Ishikawa (cell line): ENCODE measurements at regions not wholly inside any gene's neighbourhood (a gene's known extent, or its start where the extent isn't known, plus 50 kb on each side); places are given as distances from the start of the nearest gene placed in this dataset.

Source experiments
- CEBPB ChIP-seq: IDR thresholded peaks from 2 replicates; pipeline ENCODE4 v1.6.1; 2012
- CREB1 ChIP-seq: IDR thresholded peaks from 2 replicates; pipeline ENCODE4 v1.6.1; 2012; ENCODE audit warnings: low read depth
- EP300 ChIP-seq: IDR thresholded peaks from 2 replicates; pipeline ENCODE4 v1.6.1; 2012; ENCODE audit warnings: borderline replicate concordance
- FOXM1 ChIP-seq: IDR thresholded peaks from 2 replicates; pipeline ENCODE4 v1.6.1; 2012; ENCODE audit warnings: low read depth, borderline replicate concordance
- MAX ChIP-seq: IDR thresholded peaks from 2 replicates; pipeline ENCODE4 v1.6.1; 2012
- NFIC ChIP-seq: IDR thresholded peaks from 2 replicates; pipeline ENCODE4 v1.6.1; 2012
- RAD21 ChIP-seq: IDR thresholded peaks from 2 replicates; pipeline ENCODE4 v1.6.1; 2012; ENCODE audit warnings: low read depth
- REST ChIP-seq: IDR thresholded peaks from 2 replicates; pipeline ENCODE4 v1.6.1; 2012; ENCODE audit warnings: low read depth, mild to moderate bottlenecking
- TAF1 ChIP-seq: IDR thresholded peaks from 2 replicates; pipeline ENCODE4 v1.6.1; 2012; ENCODE audit warnings: low read depth, mild to moderate bottlenecking
- TCF12 ChIP-seq: IDR thresholded peaks from 2 replicates; pipeline ENCODE4 v1.6.1; 2012; ENCODE audit warnings: low read depth
- TEAD4 ChIP-seq: IDR thresholded peaks from 2 replicates; pipeline ENCODE4 v1.6.1; 2012
- YY1 ChIP-seq: IDR thresholded peaks from 2 replicates; pipeline ENCODE4 v1.6.1; 2012; ENCODE audit warnings: low read depth
- ZBTB7A ChIP-seq: IDR thresholded peaks from 2 replicates; pipeline ENCODE4 v1.6.1; 2012; ENCODE audit warnings: low read depth
- TF ChIP-seq, protein P1 (sequence below): IDR thresholded peaks from 2 replicates; pipeline ENCODE4 v1.6.1; 2012

DNA sequence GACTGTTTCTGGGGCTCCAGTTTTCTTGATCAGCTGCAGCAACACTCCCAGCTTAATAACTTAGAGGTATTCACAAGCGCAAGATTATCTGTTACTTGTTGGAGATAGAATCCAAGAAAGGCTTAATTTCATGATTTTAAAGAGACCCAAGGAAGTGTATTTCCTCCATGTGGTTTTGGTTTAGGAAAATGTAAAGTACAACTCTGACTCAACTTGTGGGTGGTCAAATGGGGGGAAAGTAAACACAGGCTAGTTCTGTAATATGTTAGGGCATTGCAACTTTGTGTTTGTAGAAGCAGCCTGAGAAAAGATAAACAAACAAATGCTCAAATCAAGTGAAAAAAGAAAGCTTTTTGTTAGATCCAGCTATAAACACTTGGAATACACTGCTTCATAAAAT is 90.1 kb upstream of the COL3A1 start:
- TF ChIP-seq TCF12 (no peak), CEBPB (no peak), REST (no peak), MAX (no peak), TEAD4 (no peak), ZBTB7A (no peak), TAF1 (no peak), EP300 (no peak), NFIC (no peak), YY1 (no peak), RAD21 (no peak), CREB1 (no peak), FOXM1 (no peak)
- TF ChIP-seq, protein P1, sequence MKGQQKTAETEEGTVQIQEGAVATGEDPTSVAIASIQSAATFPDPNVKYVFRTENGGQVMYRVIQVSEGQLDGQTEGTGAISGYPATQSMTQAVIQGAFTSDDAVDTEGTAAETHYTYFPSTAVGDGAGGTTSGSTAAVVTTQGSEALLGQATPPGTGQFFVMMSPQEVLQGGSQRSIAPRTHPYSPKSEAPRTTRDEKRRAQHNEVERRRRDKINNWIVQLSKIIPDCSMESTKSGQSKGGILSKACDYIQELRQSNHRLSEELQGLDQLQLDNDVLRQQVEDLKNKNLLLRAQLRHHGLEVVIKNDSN = no peak
